Effector memory CD4-positive, alpha-beta T cell (primary cell): ENCODE measurements at regions not wholly inside any gene's neighbourhood (a gene's known extent, or its start where the extent isn't known, plus 50 kb on each side); places are given as distances from the start of the nearest gene placed in this dataset.
A peak's percentile ranks its signal among the peaks of the same experiment; 100 is the strongest.

Experiments used
- DNase-seq, 3 donors: peaks; one replicate each; pipeline ENCODE4 v3.0.0-alpha.2; 2020
- H3K27ac ChIP-seq: 2 replicates; pipeline ENCODE4 v1.7.0; 2013; ENCODE audit warnings: mild to moderate bottlenecking, low read length, moderate library complexity; ENCODE audit not compliant: insufficient read depth, poor library complexity, severe bottlenecking
- H3K27me3 ChIP-seq: replicated peaks from 2 replicates; pipeline ENCODE4 v1.7.0; 2013; ENCODE audit warnings: mild to moderate bottlenecking, low read length; ENCODE audit not compliant: insufficient read depth, control insufficient read depth, poor library complexity, severe bottlenecking
- H3K36me3 ChIP-seq: 2 replicates; pipeline ENCODE4 v1.7.0; 2013; ENCODE audit warnings: mild to moderate bottlenecking, low read length, moderate library complexity; ENCODE audit not compliant: control insufficient read depth, insufficient read depth
- H3K4me1 ChIP-seq: 2 replicates; pipeline ENCODE4 v1.7.0; 2013; ENCODE audit warnings: low read length, mild to moderate bottlenecking; ENCODE audit not compliant: control insufficient read depth, insufficient read depth, poor library complexity, severe bottlenecking
- H3K4me3 ChIP-seq: 2 replicates; pipeline ENCODE4 v1.7.0; 2013; ENCODE audit warnings: low read length, low read depth, mild to moderate bottlenecking; ENCODE audit not compliant: insufficient read depth, poor library complexity, severe bottlenecking
- H3K9me3 ChIP-seq: 2 replicates; pipeline ENCODE4 v1.7.0; 2013; ENCODE audit warnings: mild to moderate bottlenecking, low read length, moderate library complexity; ENCODE audit not compliant: control insufficient read depth

- H3K27me3 ChIP-seq: no peaks in the 10 kb centered on the region
- no peaks in the 10 kb centered on the region for H3K4me1 ChIP-seq
- no peaks in the 10 kb centered on the region for H3K9me3 ChIP-seq
- no peak overlapping the region for H3K4me3 ChIP-seq
- H3K27ac ChIP-seq: no peak overlapping the region
- no peaks in the 10 kb centered on the region for H3K36me3 ChIP-seq
- no peak for DNase-seq
Observed at GRCh38 chr1:114295321-114295720, 141.7 kb upstream of the SYT6 start.

GRCh38 chr1:114292835-114293234 lies 139.2 kb upstream of the SYT6 start:
- H3K27ac ChIP-seq: no peak overlapping the region
- H3K27me3 ChIP-seq: no peaks in the 10 kb centered on the region
- no peak overlapping the region for H3K4me3 ChIP-seq
- H3K4me1 ChIP-seq: no peaks in the 10 kb centered on the region
- no peak for DNase-seq
- no peaks in the 10 kb centered on the region for H3K36me3 ChIP-seq
- H3K9me3 ChIP-seq: no peaks in the 10 kb centered on the region

- DNase-seq: no peak
- no peaks in the 10 kb centered on the region for H3K9me3 ChIP-seq
- no peak overlapping the region for H3K27ac ChIP-seq
- H3K36me3 ChIP-seq: no peaks in the 10 kb centered on the region
- no peak overlapping the region for H3K4me3 ChIP-seq
- H3K27me3 ChIP-seq: no peaks in the 10 kb centered on the region
- H3K4me1 ChIP-seq: no peaks in the 10 kb centered on the region
Observed at GRCh38 chr1:114292194-114292593, 138.5 kb upstream of the SYT6 start.

- Histone ChIP-seq H3K9me3 (no peaks in the 10 kb centered on the region), H3K4me1 (no peaks in the 10 kb centered on the region), H3K27ac (no peak overlapping the region), H3K27me3 (no peaks in the 10 kb centered on the region), H3K36me3 (no peaks in the 10 kb centered on the region), H3K4me3 (no peak overlapping the region)
- no peak for DNase-seq
Observed at GRCh38 chr1:114290776-114291175, 137.1 kb upstream of the SYT6 start.

- H3K36me3 ChIP-seq: no peaks in the 10 kb centered on the region
- no peak overlapping the region for H3K27ac ChIP-seq
- no peaks in the 10 kb centered on the region for H3K27me3 ChIP-seq
- DNase-seq: no peak
- no peak overlapping the region for H3K4me3 ChIP-seq
- H3K9me3 ChIP-seq: no peaks in the 10 kb centered on the region
- H3K4me1 ChIP-seq: no peaks in the 10 kb centered on the region
Observed at GRCh38 chr1:114290341-114290740, 136.7 kb upstream of the SYT6 start.

GRCh38 chr1:114289824-114290223 lies 136.2 kb upstream of the SYT6 start:
- H3K27me3 ChIP-seq: no peaks in the 10 kb centered on the region
- H3K36me3 ChIP-seq: no peaks in the 10 kb centered on the region
- no peaks in the 10 kb centered on the region for H3K9me3 ChIP-seq
- H3K4me3 ChIP-seq: no peak overlapping the region
- DNase-seq: no peak
- H3K4me1 ChIP-seq: no peaks in the 10 kb centered on the region
- no peak overlapping the region for H3K27ac ChIP-seq

GRCh38 chr1:114289306-114289705 lies 135.6 kb upstream of the SYT6 start:
- Histone ChIP-seq H3K36me3 (no peaks in the 10 kb centered on the region), H3K4me1 (no peaks in the 10 kb centered on the region), H3K9me3 (no peaks in the 10 kb centered on the region), H3K4me3 (no peak overlapping the region), H3K27ac (no peak overlapping the region), H3K27me3 (no peaks in the 10 kb centered on the region)
- DNase-seq: no peak

GRCh38 chr1:114286960-114287359 lies 133.3 kb upstream of the SYT6 start:
- H3K27ac ChIP-seq: no peak overlapping the region
- no peak for DNase-seq

GRCh38 chr1:114286179-114286578 lies 132.5 kb upstream of the SYT6 start:
- H3K9me3 ChIP-seq: no peaks in the 10 kb centered on the region
- H3K4me3 ChIP-seq: no peak overlapping the region
- no peaks in the 10 kb centered on the region for H3K27me3 ChIP-seq
- H3K4me1 ChIP-seq: no peaks in the 10 kb centered on the region
- no peaks in the 10 kb centered on the region for H3K36me3 ChIP-seq
- no peak overlapping the region for H3K27ac ChIP-seq
- no peak for DNase-seq

More at GRCh38 chr1:114286960-114287359, 133.3 kb upstream of the SYT6 start:
- Histone ChIP-seq H3K4me3 (no peak overlapping the region), H3K27me3 (no peaks in the 10 kb centered on the region), H3K4me1 (no peaks in the 10 kb centered on the region), H3K36me3 (no peaks in the 10 kb centered on the region), H3K9me3 (no peaks in the 10 kb centered on the region)

GRCh38 chr1:114282751-114283403 lies 129.2 kb upstream of the SYT6 start:
- H3K4me3 ChIP-seq: no peak overlapping the region
- H3K27ac ChIP-seq: no peak overlapping the region
- no peaks in the 10 kb centered on the region for H3K27me3 ChIP-seq
- peak; percentile 53 to 69 (median 53) for DNase-seq
- H3K4me1 ChIP-seq: no peaks in the 10 kb centered on the region
- no peaks in the 10 kb centered on the region for H3K9me3 ChIP-seq
- no peaks in the 10 kb centered on the region for H3K36me3 ChIP-seq
